H1 (cell line): ENCODE measurements at regions not wholly inside any gene's neighbourhood (a gene's known extent, or its start where the extent isn't known, plus 50 kb on each side); places are given as distances from the start of the nearest gene placed in this dataset.

Experiments
- GABPA ChIP-seq: IDR thresholded peaks from 2 replicates; pipeline ENCODE4 v1.6.1; 2011; ENCODE audit warnings: mild to moderate bottlenecking, low read length, moderate library complexity, borderline replicate concordance; ENCODE audit not compliant: insufficient read depth
- TF ChIP-seq, protein P1 (sequence below): IDR thresholded peaks from 2 replicates; pipeline ENCODE4 v1.6.1; 2012; ENCODE audit warnings: inconsistent platforms

GRCh38 chr20:30285677-30286076 lies 971.8 kb upstream of the DEFB115 start:
- TF ChIP-seq, protein P1, sequence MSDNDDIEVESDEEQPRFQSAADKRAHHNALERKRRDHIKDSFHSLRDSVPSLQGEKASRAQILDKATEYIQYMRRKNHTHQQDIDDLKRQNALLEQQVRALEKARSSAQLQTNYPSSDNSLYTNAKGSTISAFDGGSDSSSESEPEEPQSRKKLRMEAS = no peak
- TF ChIP-seq GABPA = no peak
